Activated CD4-positive, alpha-beta T cell treated with anti-CD3 and anti-CD28 coated beads, Interleukin-2, Interleukin-6, amounts not matched to agents 100 ng/mL and 50 ng/mL, durations not matched to agents 16 hours and 8 hours (primary cell): ENCODE measurements at regions not wholly inside any gene's neighbourhood (a gene's known extent, or its start where the extent isn't known, plus 50 kb on each side); places are given as distances from the start of the nearest gene placed in this dataset.

Experiments used
- DNase-seq: peaks from one replicate; pipeline ENCODE4 v3.0.0-alpha.2; 2020

DNA sequence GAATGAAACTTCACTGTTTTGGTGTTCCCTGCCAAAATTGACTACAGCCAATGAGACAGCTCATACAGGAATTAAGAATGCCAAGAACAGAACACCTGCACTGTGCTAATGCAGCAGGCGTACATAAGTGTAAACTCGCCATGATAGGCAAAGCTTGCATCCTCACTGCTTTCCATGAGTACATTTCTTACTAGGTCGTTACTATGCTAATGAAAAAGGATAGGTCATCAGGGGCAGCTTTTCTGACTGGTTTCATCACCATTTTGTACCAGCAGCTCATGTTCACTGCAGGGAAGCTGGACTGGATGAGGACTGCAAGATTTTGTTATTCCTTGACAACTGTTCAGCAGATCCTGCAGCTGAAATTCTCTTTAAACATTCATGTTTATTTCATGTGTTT is 1383.8 kb downstream of the EFNB2 start:
- DNase-seq, result no peak

GRCh38 chr13:105147461-105147860 is 1388.0 kb downstream of the EFNB2 start:
- DNase-seq, result no peak

GRCh38 chr13:105144936-105145335 is 1390.5 kb downstream of the EFNB2 start:
- DNase-seq, result no peak

DNA sequence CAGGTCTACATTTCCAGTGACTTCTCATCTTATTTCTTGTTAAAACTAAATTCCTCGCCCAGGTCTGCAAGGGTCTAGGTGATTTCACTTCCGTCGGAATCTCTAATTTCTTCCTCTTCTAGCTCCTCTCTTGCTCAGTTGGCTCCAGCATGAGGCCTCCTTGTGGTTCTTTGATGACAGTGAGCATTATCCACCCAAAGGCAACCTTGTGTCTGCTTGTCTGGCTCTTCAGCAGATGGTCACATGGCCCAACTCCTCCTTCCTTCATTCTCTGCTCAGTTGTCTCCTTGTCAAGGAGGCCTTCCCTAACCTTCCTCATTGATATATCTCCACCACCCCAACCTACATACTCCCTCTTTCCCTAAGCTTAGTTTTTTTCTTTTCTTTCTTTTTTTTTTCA is 1391.4 kb downstream of the EFNB2 start:
- no peak for DNase-seq

- no peak for DNase-seq
Measured at GRCh38 chr13:105142556-105142955, 1392.9 kb downstream of the EFNB2 start.

DNA sequence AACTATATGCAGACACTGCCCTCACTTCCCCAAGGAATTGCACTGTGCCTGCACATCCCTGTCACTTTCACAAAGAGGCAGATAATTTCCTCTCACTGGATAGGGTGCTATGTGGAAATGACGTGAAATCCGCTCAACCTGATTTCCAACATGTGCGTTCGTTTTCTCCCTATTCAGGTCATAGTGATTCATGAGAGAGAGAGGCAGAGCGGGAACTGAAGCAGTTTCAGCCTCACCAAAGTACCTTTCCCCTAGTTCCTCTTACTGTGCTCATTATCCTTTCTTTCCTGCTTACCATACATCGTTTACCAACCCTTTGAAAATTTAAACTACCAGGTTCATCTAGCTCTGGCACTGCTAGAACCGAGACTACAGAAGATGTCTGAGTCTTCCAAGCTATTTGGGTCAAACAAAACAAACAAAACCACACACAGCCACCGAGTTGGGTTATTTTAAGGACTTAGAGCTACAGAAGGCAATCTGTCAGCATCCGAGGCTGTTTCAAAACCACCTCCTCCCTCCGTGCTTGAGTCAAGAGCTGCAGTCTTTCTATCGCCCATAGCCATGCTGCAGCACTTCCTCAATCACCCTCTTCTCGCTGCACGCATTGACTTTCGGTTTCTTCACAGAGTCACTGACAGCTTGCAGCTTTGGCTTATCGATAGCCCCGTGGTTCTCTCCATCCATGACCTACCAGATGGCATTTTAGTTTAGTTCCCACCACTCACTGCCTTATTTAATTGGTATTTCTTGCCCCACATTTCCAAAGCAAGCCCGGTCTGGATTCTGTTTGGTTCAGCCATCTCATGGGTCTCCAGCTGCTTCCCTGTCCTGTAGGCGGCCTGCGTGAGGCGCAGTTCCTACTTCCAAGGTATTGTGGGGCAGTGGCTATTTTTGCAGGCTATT is 1395.8 kb downstream of the EFNB2 start:
- peak; percentile 74 for DNase-seq

GRCh38 chr13:105139048-105139379 is 1396.4 kb downstream of the EFNB2 start:
- DNase-seq, result no peak

DNA sequence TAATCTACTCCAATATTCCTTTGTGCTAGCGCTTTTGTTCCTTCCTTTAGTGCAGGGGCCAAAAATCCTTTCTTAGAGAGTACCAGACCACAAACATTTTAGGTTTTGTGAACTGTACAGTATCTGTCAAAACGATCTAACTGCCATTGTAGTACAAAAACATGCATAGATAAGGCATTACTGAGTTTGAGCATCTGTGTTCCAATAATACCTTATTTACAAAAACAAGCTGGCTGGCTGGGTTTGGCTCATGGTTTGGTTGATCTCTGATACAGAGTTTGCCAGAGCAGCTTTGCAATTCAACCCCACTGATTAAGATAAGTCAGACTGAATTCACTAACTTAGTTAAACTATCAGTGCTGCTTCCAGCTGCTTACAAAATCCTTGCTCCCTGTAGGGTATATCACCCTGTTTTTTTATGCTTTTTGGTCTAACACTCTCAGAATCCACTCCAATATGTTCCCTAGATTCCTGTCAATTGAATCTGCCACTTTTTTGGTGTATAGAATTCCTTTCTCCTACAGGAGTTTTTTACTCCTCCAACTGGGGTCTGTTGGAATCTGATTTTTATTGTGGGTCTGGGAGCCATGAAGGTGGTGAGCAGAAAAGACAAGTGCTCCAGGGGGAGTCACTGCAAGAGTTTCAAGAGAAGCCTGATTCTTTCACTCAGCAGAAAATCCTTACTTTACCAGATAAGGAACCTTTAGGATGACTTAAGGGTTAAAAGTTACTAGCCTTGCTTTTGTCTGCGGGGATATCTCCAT is 1399.4 kb downstream of the EFNB2 start:
- no peak for DNase-seq

DNA sequence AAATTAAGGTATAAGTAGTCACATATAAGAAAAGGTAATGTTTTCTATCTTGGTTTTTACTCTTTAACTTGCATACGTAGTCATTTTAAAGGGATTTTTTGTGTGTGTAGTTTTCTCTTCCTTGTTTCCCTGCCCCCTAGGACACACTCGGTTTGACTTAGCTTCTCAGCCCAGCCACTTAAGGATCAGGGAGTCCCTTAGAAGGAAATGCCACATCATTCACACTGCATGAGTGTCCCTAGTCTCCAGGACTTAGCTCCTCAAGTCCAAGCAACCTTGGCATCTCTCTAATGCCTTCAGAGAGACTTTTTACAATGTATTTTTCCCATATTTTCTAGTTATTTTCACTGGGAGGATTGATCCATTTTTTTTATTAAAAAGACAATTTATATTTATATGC is 1407.7 kb downstream of the EFNB2 start:
- no peak for DNase-seq

- DNase-seq, result no peak
Measured at GRCh38 chr13:105121221-105121620, 1414.2 kb downstream of the EFNB2 start.

GRCh38 chr13:105118426-105118985 is 1417.0 kb downstream of the EFNB2 start:
- DNase-seq, result no peak

DNA sequence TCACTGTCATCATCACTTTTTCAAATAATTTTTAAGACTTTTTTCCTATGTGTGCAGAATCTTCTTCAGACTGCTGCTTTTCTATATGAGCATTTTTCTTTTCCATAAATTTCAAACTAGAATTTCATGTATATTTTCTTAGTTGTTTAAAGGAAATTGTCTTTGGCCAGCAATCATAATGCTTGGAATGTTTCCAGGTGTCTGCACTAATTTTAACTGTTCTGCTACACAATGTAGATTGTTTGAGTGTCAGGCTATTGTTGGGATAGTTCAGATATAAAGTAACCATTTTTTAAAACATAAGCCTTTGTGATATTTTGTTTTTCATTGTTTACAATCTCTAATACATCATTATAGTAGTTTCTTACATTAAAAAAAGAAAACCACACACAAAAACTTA is 1418.5 kb downstream of the EFNB2 start:
- no peak for DNase-seq

DNA sequence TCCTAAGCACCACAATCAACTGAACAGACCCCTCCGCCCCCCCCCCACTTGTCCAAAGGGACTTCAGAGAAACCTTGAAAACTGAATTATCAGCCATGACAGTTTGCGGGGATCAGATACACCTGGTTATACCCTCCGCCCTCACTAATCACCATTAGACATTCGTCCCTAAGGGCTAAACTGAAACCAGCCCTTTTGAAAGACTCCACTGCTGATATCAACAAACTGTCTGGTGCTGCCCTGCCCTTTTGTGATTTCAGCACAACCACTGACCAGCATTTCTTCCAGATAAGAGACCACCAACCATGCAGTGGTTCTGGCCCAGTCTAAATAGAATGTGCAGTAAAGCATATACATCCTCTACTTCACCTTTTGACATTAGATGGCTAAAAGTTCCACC is 1422.9 kb downstream of the EFNB2 start:
- no peak for DNase-seq

DNA sequence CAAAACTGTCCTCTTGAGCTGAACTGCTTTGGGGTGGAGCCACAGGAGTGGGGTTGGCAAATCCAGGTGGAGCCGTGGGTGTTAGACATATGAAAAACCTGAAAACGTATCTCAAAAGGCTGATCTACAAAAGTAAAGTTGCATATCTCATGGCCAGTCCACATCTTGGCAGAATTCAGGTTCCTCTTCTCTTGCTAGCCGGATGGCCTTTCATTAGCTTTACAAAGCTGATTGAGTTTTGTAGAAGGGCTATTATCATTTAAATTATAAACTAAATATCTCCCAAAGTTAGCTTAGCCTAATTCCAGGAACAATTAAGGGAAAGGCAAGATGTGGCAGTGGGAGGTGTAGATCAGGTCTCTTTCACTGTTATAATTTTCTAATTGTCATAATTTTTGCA is 1427.7 kb downstream of the EFNB2 start:
- no peak for DNase-seq

DNA sequence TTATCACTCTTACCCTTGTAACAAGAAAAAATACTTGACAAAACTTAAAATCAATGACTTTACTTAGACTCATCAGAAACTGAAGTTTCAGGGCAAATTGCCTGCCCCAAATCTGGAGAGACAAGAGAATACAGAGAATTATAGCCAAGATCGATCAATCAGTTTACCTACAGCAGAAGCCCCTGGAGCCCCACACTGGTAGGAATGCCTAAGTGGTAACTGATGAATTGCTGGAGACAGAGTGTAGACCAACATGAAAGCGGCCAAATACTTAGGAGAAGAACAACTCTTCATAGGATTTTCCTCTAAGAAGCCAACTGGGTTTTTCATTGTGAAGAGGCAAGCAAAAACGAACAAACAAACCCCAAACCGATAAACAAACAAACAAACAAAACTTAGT is 1430.0 kb downstream of the EFNB2 start:
- no peak for DNase-seq

- no peak for DNase-seq
Measured at GRCh38 chr13:105097521-105097920, 1437.9 kb downstream of the EFNB2 start.

GRCh38 chr13:105089858-105090643 is 1445.4 kb downstream of the EFNB2 start:
- DNase-seq, result no peak

DNA sequence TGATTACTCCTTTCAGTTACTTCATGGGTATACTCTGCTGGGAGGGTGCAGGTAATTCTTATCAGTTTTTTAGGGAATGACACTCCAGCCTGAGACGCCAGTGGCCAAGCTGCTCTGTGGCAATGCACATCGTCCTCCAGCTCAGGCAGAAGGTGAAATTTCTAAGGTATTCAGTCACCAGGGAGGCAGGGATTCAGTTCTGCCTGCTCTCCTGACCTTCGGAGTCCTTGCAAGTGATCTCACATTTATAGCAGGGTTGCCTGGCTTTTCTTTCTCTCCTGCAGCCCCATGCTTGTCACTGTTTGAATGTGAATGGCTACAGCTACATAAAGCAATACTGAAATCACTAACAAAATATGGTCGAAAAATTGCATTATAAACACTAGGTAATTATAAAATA is 1447.5 kb downstream of the EFNB2 start:
- no peak for DNase-seq

- DNase-seq, result no peak
Measured at GRCh38 chr13:105084931-105085330, 1450.5 kb downstream of the EFNB2 start.

GRCh38 chr13:105083992-105084391 is 1451.5 kb downstream of the EFNB2 start:
- DNase-seq, result no peak

- no peak for DNase-seq
Measured at GRCh38 chr13:105074755-105075154, 1460.7 kb downstream of the EFNB2 start.

DNA sequence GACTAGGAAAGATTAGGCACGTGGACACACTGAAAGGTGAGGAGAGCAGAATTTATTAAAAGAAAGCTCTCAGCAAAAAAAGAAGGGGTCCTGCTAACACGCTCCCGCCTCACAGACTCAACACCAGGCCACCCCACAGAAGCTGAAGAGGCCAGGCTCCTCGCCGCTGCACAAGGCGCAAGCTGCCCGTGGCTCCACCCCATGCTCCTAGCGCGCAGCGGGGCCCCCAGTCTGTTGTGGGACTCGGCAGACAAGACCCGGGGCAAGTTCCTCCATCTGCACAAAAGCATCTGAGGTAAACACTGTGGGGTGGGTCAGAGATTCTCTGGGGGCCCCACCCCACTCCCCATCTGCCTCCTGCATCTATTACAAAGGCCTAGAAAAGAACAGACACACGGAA is 1462.4 kb downstream of the EFNB2 start:
- DNase-seq, result no peak

DNA sequence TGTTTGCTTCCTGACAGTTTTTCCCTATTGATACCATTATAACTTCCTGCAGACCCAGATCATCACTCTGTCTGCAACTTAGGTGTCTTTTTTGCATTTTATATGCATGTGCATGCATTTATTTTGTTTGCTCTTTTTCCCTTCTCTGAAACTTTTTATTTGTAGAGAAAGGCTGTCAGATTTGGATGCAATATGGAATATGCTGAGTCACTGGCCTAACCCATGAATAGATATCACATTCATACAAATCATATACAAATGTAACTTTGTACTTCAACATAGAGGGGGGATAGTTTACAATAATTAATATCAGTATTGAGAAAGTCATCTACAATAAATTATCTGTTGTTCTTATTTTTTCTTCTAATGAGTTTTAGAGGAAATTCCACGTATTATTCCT is 1465.0 kb downstream of the EFNB2 start:
- no peak for DNase-seq
